Epithelial cell of proximal tubule (primary cell): ENCODE measurements at regions not wholly inside any gene's neighbourhood (a gene's known extent, or its start where the extent isn't known, plus 50 kb on each side); places are given as distances from the start of the nearest gene placed in this dataset.

Experiments
- DNase-seq: peaks from one replicate; pipeline ENCODE4 v3.0.0-alpha.2; 2011; ENCODE audit warnings: low read depth
- H3K4me3 ChIP-seq: 2 replicates; pipeline ENCODE4 v1.5.1; 2011; ENCODE audit warnings: low read depth, mild to moderate bottlenecking, low read length
- CTCF ChIP-seq: conservative IDR thresholded peaks from 2 replicates; pipeline ENCODE4 v1.5.1; 2012; ENCODE audit warnings: low read depth, mild to moderate bottlenecking, low read length

GRCh38 chr12:118520214-118521035 is 144.1 kb downstream of the SUDS3 start:
- no peak for TF ChIP-seq CTCF
- DNase-seq: no peak
- no peak overlapping the region for H3K4me3 ChIP-seq

GRCh38 chr12:118521036-118521370 is 144.6 kb downstream of the SUDS3 start:
- no peak for TF ChIP-seq CTCF
- no peak overlapping the region for H3K4me3 ChIP-seq
- DNase-seq: no peak

- DNase-seq: no peak
- H3K4me3 ChIP-seq: no peak overlapping the region
- TF ChIP-seq CTCF: no peak
These were observed 148.1 kb downstream of the SUDS3 start for GRCh38 chr12:118524446-118524845.

GRCh38 chr12:118525216-118525615 is 148.9 kb downstream of the SUDS3 start:
- DNase-seq: no peak
- TF ChIP-seq CTCF: no peak
- H3K4me3 ChIP-seq: no peak overlapping the region

- DNase-seq: no peak
- no peak overlapping the region for H3K4me3 ChIP-seq
- TF ChIP-seq CTCF: no peak
These were observed 150.1 kb downstream of the SUDS3 start for GRCh38 chr12:118526255-118527095.

GRCh38 chr12:118527310-118527709 is 151.0 kb downstream of the SUDS3 start:
- H3K4me3 ChIP-seq: no peak overlapping the region
- DNase-seq: no peak
- no peak for TF ChIP-seq CTCF
